ENCODE measurements at regions not wholly inside any gene's neighbourhood (a gene's known extent, or its start where the extent isn't known, plus 50 kb on each side); places are given as distances from the start of the nearest gene placed in this dataset.

DNA sequence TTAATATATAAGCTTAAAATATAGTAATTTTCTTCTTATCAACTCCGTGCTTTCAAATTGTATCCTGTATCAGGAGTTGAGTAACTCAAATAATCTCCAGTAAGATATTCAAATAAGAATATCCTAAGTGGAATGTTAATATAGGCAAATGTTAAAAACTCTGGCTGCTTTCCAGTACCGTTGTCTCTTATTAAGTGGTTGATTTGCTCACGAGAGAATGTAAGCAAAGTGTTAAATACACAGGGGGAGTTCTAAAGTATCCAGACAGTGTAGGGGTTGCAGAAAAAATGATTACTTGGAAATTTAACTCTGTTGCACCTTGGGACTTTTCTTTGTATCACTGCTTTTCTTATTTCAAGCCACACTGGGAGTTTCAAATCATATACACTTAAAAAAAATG, 478.9 kb upstream of the TBL1XR1 start:
- CTCF ChIA-PET = no interaction called here
- Mint-ChIP-seq H3K27ac (no peak overlapping the region), H3K9me3 (no peaks in the 10 kb centered on the region), H3K4me1 (peaks cover 9% of the 10 kb centered on the region), H3K27me3 (ENCODE audit: low read depth) (no peaks in the 10 kb centered on the region), H3K36me3 (no peaks in the 10 kb centered on the region), H3K4me3 (no peak overlapping the region)
- POLR2A ChIA-PET = no interaction called here
- DNase-seq (ENCODE audit: low spot score) = no peak
- no peak for ATAC-seq
- no peak for TF ChIP-seq MAX (CRISPR knock-in tag; IDR thresholded peaks at IDR 0.05)
- TF ChIP-seq, protein P1, sequence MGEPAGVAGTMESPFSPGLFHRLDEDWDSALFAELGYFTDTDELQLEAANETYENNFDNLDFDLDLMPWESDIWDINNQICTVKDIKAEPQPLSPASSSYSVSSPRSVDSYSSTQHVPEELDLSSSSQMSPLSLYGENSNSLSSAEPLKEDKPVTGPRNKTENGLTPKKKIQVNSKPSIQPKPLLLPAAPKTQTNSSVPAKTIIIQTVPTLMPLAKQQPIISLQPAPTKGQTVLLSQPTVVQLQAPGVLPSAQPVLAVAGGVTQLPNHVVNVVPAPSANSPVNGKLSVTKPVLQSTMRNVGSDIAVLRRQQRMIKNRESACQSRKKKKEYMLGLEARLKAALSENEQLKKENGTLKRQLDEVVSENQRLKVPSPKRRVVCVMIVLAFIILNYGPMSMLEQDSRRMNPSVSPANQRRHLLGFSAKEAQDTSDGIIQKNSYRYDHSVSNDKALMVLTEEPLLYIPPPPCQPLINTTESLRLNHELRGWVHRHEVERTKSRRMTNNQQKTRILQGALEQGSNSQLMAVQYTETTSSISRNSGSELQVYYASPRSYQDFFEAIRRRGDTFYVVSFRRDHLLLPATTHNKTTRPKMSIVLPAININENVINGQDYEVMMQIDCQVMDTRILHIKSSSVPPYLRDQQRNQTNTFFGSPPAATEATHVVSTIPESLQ (CRISPR knock-in tag; IDR thresholded peaks at IDR 0.05) = no peak
- TF ChIP-seq, protein P2, sequence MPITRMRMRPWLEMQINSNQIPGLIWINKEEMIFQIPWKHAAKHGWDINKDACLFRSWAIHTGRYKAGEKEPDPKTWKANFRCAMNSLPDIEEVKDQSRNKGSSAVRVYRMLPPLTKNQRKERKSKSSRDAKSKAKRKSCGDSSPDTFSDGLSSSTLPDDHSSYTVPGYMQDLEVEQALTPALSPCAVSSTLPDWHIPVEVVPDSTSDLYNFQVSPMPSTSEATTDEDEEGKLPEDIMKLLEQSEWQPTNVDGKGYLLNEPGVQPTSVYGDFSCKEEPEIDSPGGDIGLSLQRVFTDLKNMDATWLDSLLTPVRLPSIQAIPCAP (CRISPR knock-in tag; IDR thresholded peaks at IDR 0.05) = no peak

DNA sequence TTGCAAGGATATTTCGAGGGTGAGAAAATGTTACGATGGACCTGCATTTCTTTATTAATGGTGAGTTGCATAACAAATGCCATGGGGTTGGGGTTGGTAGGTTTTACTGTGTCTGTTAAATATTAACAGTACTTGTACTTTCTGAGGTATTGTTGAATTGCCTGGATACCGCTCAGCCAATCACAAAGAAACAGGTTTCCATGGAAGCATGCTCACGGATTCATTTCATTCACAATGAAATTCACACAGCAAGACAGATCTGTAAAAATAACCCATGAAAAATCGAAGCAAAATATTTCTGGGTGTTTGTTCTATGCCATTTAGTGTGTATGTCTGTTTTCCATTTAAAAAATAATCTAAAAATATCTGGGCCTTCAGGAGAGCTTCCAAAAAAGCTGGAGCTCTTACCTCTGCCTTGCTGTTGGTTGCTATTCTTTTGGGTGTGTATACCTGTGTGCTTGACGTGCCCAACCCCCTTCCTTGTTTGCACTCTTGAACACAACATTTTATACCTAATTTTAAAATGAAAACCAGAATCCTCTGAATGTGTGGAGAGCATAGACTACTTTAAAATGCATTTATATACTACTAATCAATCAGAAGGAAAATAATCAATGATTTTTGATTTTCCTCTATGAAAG, 479.8 kb upstream of the TBL1XR1 start:
- Mint-ChIP-seq H3K9me3 (no peaks in the 10 kb centered on the region), H3K27ac (no peak overlapping the region), H3K4me1 (peaks cover 14% of the 10 kb centered on the region), H3K27me3 (ENCODE audit: low read depth) (no peaks in the 10 kb centered on the region), H3K4me3 (no peak overlapping the region), H3K36me3 (no peaks in the 10 kb centered on the region)
- CTCF ChIA-PET = no interaction called here
- DNase-seq (ENCODE audit: low spot score) (no peak), ATAC-seq (no peak)
- POLR2A ChIA-PET = no interaction called here
- TF ChIP-seq SOX15 (CRISPR knock-in tag; IDR thresholded peaks at IDR 0.05) (no peak), JAZF1 (CRISPR knock-in tag; IDR thresholded peaks at IDR 0.05) (no peak), ZNF138 (CRISPR knock-in tag; conservative IDR thresholded peaks at IDR 0.05) (no peak), RORB (CRISPR knock-in tag; IDR thresholded peaks at IDR 0.05) (no peak), MLX (CRISPR knock-in tag; IDR thresholded peaks at IDR 0.05) (no peak), RELA (CRISPR knock-in tag; IDR thresholded peaks at IDR 0.05; ENCODE audit: borderline replicate concordance) (no peak), E2F5 (CRISPR knock-in tag; IDR thresholded peaks at IDR 0.05) (no peak), ZNF425 (CRISPR knock-in tag; conservative IDR thresholded peaks at IDR 0.05) (no peak), GRHL2 (CRISPR knock-in tag; IDR thresholded peaks at IDR 0.05; ENCODE audit: insufficient replicate concordance, severe bottlenecking) (no peak), PRRX2 (CRISPR knock-in tag; IDR thresholded peaks at IDR 0.05) (no peak), MXD4 (CRISPR knock-in tag; IDR thresholded peaks at IDR 0.05; ENCODE audit: borderline replicate concordance) (no peak), ZBTB21 (CRISPR knock-in tag; IDR thresholded peaks at IDR 0.05; ENCODE audit: borderline replicate concordance) (no peak), ZNF423 (CRISPR knock-in tag; IDR thresholded peaks at IDR 0.05) (no peak), ZNF317 (CRISPR knock-in tag; IDR thresholded peaks at IDR 0.05; ENCODE audit: borderline replicate concordance, low read depth) (no peak), MYBL2 (CRISPR knock-in tag; IDR thresholded peaks at IDR 0.05) (no peak), PREB (CRISPR knock-in tag; IDR thresholded peaks at IDR 0.05; ENCODE audit: borderline replicate concordance) (no peak)
- TF ChIP-seq, protein P3, sequence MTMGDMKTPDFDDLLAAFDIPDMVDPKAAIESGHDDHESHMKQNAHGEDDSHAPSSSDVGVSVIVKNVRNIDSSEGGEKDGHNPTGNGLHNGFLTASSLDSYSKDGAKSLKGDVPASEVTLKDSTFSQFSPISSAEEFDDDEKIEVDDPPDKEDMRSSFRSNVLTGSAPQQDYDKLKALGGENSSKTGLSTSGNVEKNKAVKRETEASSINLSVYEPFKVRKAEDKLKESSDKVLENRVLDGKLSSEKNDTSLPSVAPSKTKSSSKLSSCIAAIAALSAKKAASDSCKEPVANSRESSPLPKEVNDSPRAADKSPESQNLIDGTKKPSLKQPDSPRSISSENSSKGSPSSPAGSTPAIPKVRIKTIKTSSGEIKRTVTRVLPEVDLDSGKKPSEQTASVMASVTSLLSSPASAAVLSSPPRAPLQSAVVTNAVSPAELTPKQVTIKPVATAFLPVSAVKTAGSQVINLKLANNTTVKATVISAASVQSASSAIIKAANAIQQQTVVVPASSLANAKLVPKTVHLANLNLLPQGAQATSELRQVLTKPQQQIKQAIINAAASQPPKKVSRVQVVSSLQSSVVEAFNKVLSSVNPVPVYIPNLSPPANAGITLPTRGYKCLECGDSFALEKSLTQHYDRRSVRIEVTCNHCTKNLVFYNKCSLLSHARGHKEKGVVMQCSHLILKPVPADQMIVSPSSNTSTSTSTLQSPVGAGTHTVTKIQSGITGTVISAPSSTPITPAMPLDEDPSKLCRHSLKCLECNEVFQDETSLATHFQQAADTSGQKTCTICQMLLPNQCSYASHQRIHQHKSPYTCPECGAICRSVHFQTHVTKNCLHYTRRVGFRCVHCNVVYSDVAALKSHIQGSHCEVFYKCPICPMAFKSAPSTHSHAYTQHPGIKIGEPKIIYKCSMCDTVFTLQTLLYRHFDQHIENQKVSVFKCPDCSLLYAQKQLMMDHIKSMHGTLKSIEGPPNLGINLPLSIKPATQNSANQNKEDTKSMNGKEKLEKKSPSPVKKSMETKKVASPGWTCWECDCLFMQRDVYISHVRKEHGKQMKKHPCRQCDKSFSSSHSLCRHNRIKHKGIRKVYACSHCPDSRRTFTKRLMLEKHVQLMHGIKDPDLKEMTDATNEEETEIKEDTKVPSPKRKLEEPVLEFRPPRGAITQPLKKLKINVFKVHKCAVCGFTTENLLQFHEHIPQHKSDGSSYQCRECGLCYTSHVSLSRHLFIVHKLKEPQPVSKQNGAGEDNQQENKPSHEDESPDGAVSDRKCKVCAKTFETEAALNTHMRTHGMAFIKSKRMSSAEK (CRISPR knock-in tag; IDR thresholded peaks at IDR 0.05; ENCODE audit: borderline replicate concordance) = no peak
